GM23248 (cell line): ENCODE measurements at regions not wholly inside any gene's neighbourhood (a gene's known extent, or its start where the extent isn't known, plus 50 kb on each side); places are given as distances from the start of the nearest gene placed in this dataset.

ENCODE experiments used
- EZH2 ChIP-seq: fragments of 200-600 bp; sonication (generic); IDR thresholded peaks from 2 replicates; pipeline ENCODE4 v1.6.1; 2018; ENCODE audit warnings: antibody characterized with exemption, mild to moderate bottlenecking; ENCODE audit not compliant: insufficient read depth, poor library complexity, severe bottlenecking
- EZH2phosphoT487 ChIP-seq: fragments of 200-600 bp; sonication (generic); IDR thresholded peaks from 2 replicates; pipeline ENCODE4 v1.6.1; 2018; ENCODE audit warnings: antibody characterized with exemption, moderate library complexity, mild to moderate bottlenecking, low read depth; ENCODE audit not compliant: insufficient read depth

- TF ChIP-seq EZH2 = no peak
- TF ChIP-seq EZH2phosphoT487 = no peak
Measured at GRCh38 chr1:38352869-38353268, 306.3 kb upstream of the POU3F1 start.
